Epithelial cell of proximal tubule (primary cell): ENCODE measurements at regions not wholly inside any gene's neighbourhood (a gene's known extent, or its start where the extent isn't known, plus 50 kb on each side); places are given as distances from the start of the nearest gene placed in this dataset.

Experiments used
- DNase-seq: peaks from one replicate; pipeline ENCODE4 v3.0.0-alpha.2; 2011; ENCODE audit warnings: low read depth
- H3K4me3 ChIP-seq: 2 replicates; pipeline ENCODE4 v1.5.1; 2011; ENCODE audit warnings: low read depth, mild to moderate bottlenecking, low read length
- TF ChIP-seq, protein P1 (sequence below): conservative IDR thresholded peaks from 2 replicates; pipeline ENCODE4 v1.5.1; 2012; ENCODE audit warnings: low read depth, mild to moderate bottlenecking, low read length

DNA sequence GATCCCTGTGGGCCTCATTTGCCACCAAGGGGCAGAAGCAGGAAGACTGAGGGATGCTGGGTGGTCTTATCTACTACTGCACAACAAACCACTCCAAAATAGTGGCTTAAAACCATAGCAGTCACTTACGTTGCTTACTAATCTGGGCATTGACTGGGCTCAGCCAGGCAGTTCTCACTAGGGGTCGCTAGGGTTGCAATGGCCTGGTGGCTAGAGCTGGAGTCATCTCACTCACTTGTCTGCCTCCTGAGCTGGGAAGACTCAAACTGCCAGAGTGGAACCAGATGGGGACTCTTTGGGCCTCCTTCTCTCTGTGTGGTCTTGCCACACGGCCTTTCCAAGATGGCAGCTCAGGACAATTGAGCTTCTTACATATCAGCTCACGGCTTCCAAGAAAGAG lies 216.3 kb upstream of the BCOR start:
- no peak for DNase-seq
- H3K4me3 ChIP-seq: no peak overlapping the region
- TF ChIP-seq, protein P1, sequence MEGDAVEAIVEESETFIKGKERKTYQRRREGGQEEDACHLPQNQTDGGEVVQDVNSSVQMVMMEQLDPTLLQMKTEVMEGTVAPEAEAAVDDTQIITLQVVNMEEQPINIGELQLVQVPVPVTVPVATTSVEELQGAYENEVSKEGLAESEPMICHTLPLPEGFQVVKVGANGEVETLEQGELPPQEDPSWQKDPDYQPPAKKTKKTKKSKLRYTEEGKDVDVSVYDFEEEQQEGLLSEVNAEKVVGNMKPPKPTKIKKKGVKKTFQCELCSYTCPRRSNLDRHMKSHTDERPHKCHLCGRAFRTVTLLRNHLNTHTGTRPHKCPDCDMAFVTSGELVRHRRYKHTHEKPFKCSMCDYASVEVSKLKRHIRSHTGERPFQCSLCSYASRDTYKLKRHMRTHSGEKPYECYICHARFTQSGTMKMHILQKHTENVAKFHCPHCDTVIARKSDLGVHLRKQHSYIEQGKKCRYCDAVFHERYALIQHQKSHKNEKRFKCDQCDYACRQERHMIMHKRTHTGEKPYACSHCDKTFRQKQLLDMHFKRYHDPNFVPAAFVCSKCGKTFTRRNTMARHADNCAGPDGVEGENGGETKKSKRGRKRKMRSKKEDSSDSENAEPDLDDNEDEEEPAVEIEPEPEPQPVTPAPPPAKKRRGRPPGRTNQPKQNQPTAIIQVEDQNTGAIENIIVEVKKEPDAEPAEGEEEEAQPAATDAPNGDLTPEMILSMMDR: peak; percentile 45

DNA sequence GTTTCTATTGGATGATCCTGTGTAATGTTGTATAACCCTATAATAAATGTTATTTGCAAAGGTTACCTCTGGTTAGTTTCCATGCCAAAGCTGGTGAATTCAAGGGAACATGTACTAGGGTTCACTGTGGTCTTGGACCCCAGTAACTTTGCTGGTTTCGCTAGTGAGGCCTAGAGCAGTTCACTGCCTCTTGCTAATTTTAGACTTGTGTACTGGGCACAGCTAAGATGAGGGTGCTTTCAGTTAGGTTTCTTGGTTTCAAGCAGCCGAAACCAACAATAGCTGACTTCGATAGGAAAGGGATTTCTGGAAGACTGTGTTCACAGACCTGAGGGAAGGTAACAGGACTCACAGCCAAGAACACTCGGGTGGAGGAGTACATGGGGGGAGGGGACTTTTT lies 215.5 kb upstream of the BCOR start:
- H3K4me3 ChIP-seq: no peak overlapping the region
- TF ChIP-seq, protein P1: no peak
- DNase-seq: no peak

DNA sequence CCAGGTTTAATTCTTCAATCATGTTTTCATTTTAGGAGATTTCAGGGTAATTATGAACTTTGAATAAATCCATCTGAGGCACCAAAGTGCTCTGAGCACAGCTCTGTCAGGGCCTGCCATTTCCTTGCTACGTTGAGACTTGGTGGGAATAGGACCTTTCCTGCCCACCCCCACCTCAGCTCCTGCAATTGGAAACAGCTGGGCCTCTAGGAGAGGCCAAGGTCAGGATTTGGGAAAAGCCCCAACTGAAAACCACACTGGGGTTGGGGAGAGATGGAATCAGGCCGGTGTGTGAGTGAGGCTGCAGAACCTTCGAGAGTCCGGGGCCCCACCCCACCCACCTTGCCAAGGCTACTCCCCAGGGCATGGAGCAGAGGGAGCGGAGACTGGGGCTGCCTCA lies 212.7 kb upstream of the BCOR start:
- TF ChIP-seq, protein P1: no peak
- DNase-seq: no peak

DNA sequence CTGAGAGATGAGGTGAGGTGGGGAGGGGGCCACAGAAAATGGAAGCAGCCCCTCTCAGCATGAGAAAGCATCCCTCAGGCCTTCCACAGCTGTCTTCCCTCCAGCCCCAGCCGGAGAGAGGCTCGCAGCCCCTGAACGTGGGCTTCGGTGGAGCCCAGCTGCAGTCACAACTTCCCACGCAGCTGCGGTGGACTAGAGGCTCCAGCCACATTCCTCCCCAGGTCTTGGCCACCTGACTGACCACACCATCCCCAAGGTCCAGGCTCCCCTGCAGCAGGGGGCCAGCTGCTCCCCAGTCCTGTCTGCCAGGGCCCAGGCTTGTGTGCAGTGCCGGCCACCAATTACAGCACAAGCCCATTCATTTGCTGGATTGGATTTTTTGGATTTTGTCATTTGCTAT lies 212.3 kb upstream of the BCOR start:
- DNase-seq: no peak
- TF ChIP-seq, protein P1: no peak
- no peak overlapping the region for H3K4me3 ChIP-seq

More for the DNA sequence above, 212.7 kb upstream of the BCOR start:
- no peak overlapping the region for H3K4me3 ChIP-seq

DNA sequence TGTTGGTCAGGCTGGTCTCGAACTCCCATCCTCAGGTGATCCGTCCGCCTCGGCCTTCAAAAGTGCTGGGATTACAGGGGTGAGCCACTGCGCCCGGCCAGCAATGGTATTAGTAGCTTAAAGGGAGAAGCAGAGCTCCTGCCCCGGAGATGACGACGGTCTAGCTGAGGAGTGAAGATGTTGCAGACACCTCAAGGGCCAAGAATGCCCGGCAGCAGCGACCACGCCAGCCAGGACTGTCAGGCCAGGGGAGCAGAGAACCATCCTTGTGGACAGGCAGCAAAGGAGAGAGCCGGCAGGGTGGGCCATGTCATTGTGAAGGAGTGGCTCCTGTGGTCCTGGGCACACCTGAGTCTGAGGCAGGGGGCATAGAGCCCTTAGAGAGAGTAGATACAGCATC lies 210.1 kb upstream of the BCOR start:
- no peak for DNase-seq
- TF ChIP-seq, protein P1: no peak
- no peak overlapping the region for H3K4me3 ChIP-seq

DNA sequence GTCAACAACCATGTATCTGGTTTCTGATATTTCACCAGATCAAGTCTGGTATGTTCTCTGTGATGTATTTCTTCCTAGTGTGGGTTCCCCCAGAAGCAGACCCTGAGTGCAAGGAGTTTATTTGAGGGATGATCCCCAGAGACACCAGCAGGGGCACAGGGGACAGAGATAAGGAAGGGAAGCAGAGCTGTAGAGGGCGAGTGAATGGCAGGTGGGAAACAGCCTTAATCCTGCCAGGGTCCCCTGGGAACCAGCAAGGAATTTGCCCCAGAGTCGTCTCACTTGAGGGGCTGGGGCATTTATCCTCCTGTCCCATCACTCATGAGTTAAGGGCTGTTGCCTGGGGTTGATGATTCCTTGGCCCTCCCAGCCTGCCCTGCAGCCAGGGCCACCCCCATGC lies 206.4 kb upstream of the BCOR start:
- TF ChIP-seq, protein P1: no peak
- H3K4me3 ChIP-seq: no peak overlapping the region
- DNase-seq: no peak

DNA sequence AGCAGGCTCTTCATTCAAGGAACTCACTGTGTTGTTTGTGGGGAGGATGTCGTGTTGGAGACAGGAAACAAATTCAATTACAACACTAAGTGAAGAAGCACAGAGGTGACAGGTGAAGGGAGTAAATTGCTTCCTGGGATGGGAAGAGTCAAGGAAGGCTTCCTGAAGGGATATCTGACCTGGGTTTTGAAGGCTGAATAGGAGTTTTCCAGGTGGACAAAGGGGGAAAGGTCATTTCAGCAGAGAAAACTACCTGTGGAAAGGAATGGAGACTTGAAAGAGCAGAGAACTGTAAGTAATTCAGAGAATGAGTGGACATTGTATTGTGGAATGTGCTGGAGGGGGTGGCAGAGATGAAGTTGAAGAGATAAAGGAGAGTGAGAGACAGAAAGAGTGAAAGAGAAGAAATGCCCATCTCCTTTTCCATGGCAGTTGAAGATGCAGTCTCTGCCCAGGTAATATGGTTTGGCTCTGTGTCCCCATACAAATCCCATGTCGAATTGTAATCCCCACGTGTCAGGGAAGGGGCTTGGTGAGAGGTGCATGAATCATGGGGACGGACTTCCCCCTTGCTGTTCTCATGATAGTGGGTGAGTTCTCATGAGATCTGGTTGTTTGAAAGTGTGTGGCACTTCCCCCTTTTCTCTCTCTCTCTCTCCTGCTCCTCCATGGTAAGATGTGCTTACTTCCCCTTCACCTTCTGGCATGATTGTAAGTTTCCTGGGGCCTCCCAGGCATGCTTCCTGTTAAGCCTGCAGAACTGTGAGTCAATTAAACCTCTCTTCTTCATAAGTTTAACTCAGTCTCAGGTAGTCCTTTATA lies 205.7 kb upstream of the BCOR start:
- no peak for DNase-seq
- TF ChIP-seq, protein P1: no peak
- no peak overlapping the region for H3K4me3 ChIP-seq
